WTC11 (cell line): ENCODE measurements at regions not wholly inside any gene's neighbourhood (a gene's known extent, or its start where the extent isn't known, plus 50 kb on each side); places are given as distances from the start of the nearest gene placed in this dataset.

Source experiments
- ATAC-seq: fragments of 200-7000 bp; cut with Tn5 transposase; 2 replicates; pipeline ENCODE4 v1.10.0; 2021; ENCODE audit warnings: mild to moderate bottlenecking, moderate library complexity
- CTCF ChIA-PET: fragments of 300-600 bp; sonication (Branson Sonifier 250); formaldehyde crosslinking; loops from one replicate; lab custom pipeline; 2021; ENCODE audit warnings: antibody characterized with exemption; lab: Charles Lee
- POLR2A ChIA-PET: fragments of 350-600 bp; sonication (Branson Sonifier 250); formaldehyde crosslinking; loops from one replicate; lab custom pipeline; 2021; ENCODE audit warnings: antibody characterized with exemption; lab: Charles Lee
- DNase-seq: peaks from one replicate; pipeline ENCODE4 v3.0.0; 2021; ENCODE audit warnings: low spot score
- H3K27ac Mint-ChIP-seq: 2 replicates; pipeline ENCODE4 v1.8.0; 2021; ENCODE audit warnings: mixed read lengths
- H3K27me3 Mint-ChIP-seq: 2 replicates; pipeline ENCODE4 v1.8.0; 2021; ENCODE audit warnings: low read depth, mild to moderate bottlenecking, moderate library complexity, mixed read lengths
- H3K36me3 Mint-ChIP-seq: 2 replicates; pipeline ENCODE4 v1.8.0; 2021; ENCODE audit warnings: mixed read lengths
- H3K4me1 Mint-ChIP-seq: 2 replicates; pipeline ENCODE4 v1.8.0; 2022; ENCODE audit warnings: mixed read lengths
- H3K4me3 Mint-ChIP-seq: 2 replicates; pipeline ENCODE4 v1.8.0; 2021; ENCODE audit warnings: mild to moderate bottlenecking, moderate library complexity, mixed read lengths
- H3K9me3 Mint-ChIP-seq: 2 replicates; pipeline ENCODE4 v1.8.0; 2021; ENCODE audit warnings: mixed read lengths
- CBFB ChIP-seq: sonication (generic); formaldehyde crosslinking; IDR thresholded peaks from 2 replicates; pipeline ENCODE4 v1.8.1; 2022; ENCODE audit warnings: mild to moderate bottlenecking, low read depth, missing genetic modification reagents
- ELF4 ChIP-seq: sonication (generic); formaldehyde crosslinking; IDR thresholded peaks from 2 replicates; pipeline ENCODE4 v1.8.1; 2022; ENCODE audit warnings: low read depth, mild to moderate bottlenecking, moderate library complexity, missing genetic modification reagents
- FOXP1 ChIP-seq: sonication (generic); formaldehyde crosslinking; IDR thresholded peaks from 2 replicates; pipeline ENCODE4 v1.8.0; 2022; ENCODE audit warnings: missing genetic modification reagents, mild to moderate bottlenecking, moderate library complexity, borderline replicate concordance
- GRHL2 ChIP-seq: fragments of 250-450 bp; sonication (Bioruptor Pico); IDR thresholded peaks from 2 replicates; pipeline ENCODE4 v1.8.0; 2022; ENCODE audit warnings: mild to moderate bottlenecking, moderate library complexity; ENCODE audit not compliant: insufficient replicate concordance, severe bottlenecking
- MXD4 ChIP-seq: fragments of 250-450 bp; sonication (Bioruptor Pico); IDR thresholded peaks from 2 replicates; pipeline ENCODE4 v1.8.0; 2021; ENCODE audit warnings: mild to moderate bottlenecking, moderate library complexity, borderline replicate concordance
- NFYB ChIP-seq: sonication (generic); formaldehyde crosslinking; conservative IDR thresholded peaks from 2 replicates; pipeline ENCODE4 v1.8.0; 2022; ENCODE audit warnings: low read depth, missing genetic modification reagents
- RORB ChIP-seq: fragments of 250-450 bp; sonication (Bioruptor Pico); IDR thresholded peaks from 2 replicates; pipeline ENCODE4 v1.9.0; 2021; ENCODE audit warnings: mild to moderate bottlenecking
- SMAD4 ChIP-seq: sonication (generic); formaldehyde crosslinking; IDR thresholded peaks from 2 replicates; pipeline ENCODE4 v1.8.0; 2022; ENCODE audit warnings: mild to moderate bottlenecking, missing genetic modification reagents
- SP1 ChIP-seq: sonication (generic); formaldehyde crosslinking; conservative IDR thresholded peaks from 2 replicates; pipeline ENCODE4 v1.8.1; 2022; ENCODE audit warnings: missing genetic modification reagents
- ZNF232 ChIP-seq: sonication (generic); formaldehyde crosslinking; IDR thresholded peaks from 2 replicates; pipeline ENCODE4 v1.8.0; 2022; ENCODE audit warnings: mild to moderate bottlenecking, missing genetic modification reagents
- ZNF263 ChIP-seq: sonication (generic); formaldehyde crosslinking; IDR thresholded peaks from 2 replicates; pipeline ENCODE4 v1.8.1; 2022; ENCODE audit warnings: low read depth, mild to moderate bottlenecking, moderate library complexity, missing genetic modification reagents
- TF ChIP-seq, protein P1 (sequence below): sonication (generic); formaldehyde crosslinking; IDR thresholded peaks from 2 replicates; pipeline ENCODE4 v1.8.0; 2023; ENCODE audit warnings: missing genetic modification reagents, mild to moderate bottlenecking, borderline replicate concordance
- TF ChIP-seq, protein P2 (sequence below): sonication (generic); formaldehyde crosslinking; IDR thresholded peaks from 2 replicates; pipeline ENCODE4 v1.8.0; 2022; ENCODE audit warnings: mild to moderate bottlenecking, missing genetic modification reagents
- TF ChIP-seq, protein P3 (sequence below): sonication (generic); formaldehyde crosslinking; IDR thresholded peaks from 2 replicates; pipeline ENCODE4 v1.8.1; 2023; ENCODE audit warnings: mild to moderate bottlenecking, moderate library complexity, missing genetic modification reagents
- TF ChIP-seq, protein P4 (sequence below): fragments of 200-600 bp; IDR thresholded peaks from 2 replicates; pipeline ENCODE4 v1.8.0; 2022; ENCODE audit warnings: antibody characterized with exemption
- TF ChIP-seq, protein P5 (sequence below): sonication (generic); formaldehyde crosslinking; IDR thresholded peaks from 2 replicates; pipeline ENCODE4 v1.8.1; 2023; ENCODE audit warnings: mild to moderate bottlenecking, missing genetic modification reagents, moderate library complexity
- TF ChIP-seq, protein P6 (sequence below): fragments of 250-450 bp; sonication (Bioruptor Pico); conservative IDR thresholded peaks from 2 replicates; pipeline ENCODE4 v1.9.0; 2021; ENCODE audit warnings: mild to moderate bottlenecking
- TF ChIP-seq, protein P7 (sequence below): sonication (generic); formaldehyde crosslinking; IDR thresholded peaks from 2 replicates; pipeline ENCODE4 v1.8.0; 2022; ENCODE audit warnings: missing genetic modification reagents

DNA sequence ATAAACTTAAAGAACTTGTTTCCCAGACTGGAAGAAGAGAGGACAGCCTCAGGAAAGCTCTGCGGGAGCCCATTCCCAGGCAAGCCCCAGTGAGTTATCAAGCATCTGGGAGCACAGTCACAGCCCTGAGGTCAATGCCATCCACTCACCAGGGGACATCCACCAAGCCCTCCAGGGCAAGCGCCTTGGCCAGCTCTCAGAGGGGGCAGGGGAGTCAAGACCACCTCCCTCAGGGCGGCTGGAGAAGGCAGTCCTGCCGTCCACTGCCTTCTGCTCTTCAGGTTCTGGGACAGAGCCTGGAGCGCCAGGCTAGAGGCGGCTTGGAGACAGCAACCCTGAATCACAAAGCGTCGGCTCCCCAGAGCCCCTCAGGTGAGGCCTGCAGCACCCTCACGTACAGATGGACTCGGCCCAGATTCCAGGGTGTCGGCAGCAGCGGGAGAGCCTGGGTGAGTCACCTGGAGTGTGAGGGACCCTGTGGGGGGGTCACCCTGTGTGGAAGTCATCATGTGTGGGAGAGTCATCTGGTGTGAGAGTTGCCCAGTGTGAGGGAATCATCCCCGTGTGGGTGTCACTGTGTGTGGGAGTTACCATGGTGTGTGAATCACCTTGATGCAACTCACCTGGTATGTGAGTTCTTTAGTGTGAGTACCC lies 100.9 kb upstream of the TEX51 start:
- H3K4me3 Mint-ChIP-seq: no peak overlapping the region
- no peak for DNase-seq
- TF ChIP-seq FOXP1 (CRISPR knock-in tag) (no peak), ZNF232 (CRISPR knock-in tag) (no peak), SMAD4 (CRISPR knock-in tag) (no peak), CBFB (CRISPR knock-in tag) (no peak), RORB (CRISPR knock-in tag) (no peak), SP1 (CRISPR knock-in tag) (no peak), GRHL2 (CRISPR knock-in tag) (no peak), ELF4 (CRISPR knock-in tag) (no peak), ZNF263 (CRISPR knock-in tag) (no peak), MXD4 (CRISPR knock-in tag) (no peak), NFYB (no peak)
- TF ChIP-seq, protein P1, sequence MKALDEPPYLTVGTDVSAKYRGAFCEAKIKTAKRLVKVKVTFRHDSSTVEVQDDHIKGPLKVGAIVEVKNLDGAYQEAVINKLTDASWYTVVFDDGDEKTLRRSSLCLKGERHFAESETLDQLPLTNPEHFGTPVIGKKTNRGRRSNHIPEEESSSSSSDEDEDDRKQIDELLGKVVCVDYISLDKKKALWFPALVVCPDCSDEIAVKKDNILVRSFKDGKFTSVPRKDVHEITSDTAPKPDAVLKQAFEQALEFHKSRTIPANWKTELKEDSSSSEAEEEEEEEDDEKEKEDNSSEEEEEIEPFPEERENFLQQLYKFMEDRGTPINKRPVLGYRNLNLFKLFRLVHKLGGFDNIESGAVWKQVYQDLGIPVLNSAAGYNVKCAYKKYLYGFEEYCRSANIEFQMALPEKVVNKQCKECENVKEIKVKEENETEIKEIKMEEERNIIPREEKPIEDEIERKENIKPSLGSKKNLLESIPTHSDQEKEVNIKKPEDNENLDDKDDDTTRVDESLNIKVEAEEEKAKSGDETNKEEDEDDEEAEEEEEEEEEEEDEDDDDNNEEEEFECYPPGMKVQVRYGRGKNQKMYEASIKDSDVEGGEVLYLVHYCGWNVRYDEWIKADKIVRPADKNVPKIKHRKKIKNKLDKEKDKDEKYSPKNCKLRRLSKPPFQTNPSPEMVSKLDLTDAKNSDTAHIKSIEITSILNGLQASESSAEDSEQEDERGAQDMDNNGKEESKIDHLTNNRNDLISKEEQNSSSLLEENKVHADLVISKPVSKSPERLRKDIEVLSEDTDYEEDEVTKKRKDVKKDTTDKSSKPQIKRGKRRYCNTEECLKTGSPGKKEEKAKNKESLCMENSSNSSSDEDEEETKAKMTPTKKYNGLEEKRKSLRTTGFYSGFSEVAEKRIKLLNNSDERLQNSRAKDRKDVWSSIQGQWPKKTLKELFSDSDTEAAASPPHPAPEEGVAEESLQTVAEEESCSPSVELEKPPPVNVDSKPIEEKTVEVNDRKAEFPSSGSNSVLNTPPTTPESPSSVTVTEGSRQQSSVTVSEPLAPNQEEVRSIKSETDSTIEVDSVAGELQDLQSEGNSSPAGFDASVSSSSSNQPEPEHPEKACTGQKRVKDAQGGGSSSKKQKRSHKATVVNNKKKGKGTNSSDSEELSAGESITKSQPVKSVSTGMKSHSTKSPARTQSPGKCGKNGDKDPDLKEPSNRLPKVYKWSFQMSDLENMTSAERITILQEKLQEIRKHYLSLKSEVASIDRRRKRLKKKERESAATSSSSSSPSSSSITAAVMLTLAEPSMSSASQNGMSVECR (CRISPR knock-in tag): no peak
- TF ChIP-seq, protein P2, sequence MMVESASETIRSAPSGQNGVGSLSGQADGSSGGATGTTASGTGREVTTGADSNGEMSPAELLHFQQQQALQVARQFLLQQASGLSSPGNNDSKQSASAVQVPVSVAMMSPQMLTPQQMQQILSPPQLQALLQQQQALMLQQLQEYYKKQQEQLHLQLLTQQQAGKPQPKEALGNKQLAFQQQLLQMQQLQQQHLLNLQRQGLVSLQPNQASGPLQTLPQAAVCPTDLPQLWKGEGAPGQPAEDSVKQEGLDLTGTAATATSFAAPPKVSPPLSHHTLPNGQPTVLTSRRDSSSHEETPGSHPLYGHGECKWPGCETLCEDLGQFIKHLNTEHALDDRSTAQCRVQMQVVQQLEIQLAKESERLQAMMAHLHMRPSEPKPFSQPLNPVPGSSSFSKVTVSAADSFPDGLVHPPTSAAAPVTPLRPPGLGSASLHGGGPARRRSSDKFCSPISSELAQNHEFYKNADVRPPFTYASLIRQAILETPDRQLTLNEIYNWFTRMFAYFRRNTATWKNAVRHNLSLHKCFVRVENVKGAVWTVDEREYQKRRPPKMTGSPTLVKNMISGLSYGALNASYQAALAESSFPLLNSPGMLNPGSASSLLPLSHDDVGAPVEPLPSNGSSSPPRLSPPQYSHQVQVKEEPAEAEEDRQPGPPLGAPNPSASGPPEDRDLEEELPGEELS: no peak
- TF ChIP-seq, protein P3, sequence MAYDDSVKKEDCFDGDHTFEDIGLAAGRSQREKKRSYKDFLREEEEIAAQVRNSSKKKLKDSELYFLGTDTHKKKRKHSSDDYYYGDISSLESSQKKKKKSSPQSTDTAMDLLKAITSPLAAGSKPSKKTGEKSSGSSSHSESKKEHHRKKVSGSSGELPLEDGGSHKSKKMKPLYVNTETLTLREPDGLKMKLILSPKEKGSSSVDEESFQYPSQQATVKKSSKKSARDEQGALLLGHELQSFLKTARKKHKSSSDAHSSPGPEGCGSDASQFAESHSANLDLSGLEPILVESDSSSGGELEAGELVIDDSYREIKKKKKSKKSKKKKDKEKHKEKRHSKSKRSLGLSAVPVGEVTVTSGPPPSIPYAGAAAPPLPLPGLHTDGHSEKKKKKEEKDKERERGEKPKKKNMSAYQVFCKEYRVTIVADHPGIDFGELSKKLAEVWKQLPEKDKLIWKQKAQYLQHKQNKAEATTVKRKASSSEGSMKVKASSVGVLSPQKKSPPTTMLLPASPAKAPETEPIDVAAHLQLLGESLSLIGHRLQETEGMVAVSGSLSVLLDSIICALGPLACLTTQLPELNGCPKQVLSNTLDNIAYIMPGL (CRISPR knock-in tag): no peak
- TF ChIP-seq, protein P4, sequence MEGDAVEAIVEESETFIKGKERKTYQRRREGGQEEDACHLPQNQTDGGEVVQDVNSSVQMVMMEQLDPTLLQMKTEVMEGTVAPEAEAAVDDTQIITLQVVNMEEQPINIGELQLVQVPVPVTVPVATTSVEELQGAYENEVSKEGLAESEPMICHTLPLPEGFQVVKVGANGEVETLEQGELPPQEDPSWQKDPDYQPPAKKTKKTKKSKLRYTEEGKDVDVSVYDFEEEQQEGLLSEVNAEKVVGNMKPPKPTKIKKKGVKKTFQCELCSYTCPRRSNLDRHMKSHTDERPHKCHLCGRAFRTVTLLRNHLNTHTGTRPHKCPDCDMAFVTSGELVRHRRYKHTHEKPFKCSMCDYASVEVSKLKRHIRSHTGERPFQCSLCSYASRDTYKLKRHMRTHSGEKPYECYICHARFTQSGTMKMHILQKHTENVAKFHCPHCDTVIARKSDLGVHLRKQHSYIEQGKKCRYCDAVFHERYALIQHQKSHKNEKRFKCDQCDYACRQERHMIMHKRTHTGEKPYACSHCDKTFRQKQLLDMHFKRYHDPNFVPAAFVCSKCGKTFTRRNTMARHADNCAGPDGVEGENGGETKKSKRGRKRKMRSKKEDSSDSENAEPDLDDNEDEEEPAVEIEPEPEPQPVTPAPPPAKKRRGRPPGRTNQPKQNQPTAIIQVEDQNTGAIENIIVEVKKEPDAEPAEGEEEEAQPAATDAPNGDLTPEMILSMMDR: no peak
- TF ChIP-seq, protein P5, sequence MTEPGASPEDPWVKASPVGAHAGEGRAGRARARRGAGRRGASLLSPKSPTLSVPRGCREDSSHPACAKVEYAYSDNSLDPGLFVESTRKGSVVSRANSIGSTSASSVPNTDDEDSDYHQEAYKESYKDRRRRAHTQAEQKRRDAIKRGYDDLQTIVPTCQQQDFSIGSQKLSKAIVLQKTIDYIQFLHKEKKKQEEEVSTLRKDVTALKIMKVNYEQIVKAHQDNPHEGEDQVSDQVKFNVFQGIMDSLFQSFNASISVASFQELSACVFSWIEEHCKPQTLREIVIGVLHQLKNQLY (CRISPR knock-in tag): no peak
- TF ChIP-seq, protein P6, sequence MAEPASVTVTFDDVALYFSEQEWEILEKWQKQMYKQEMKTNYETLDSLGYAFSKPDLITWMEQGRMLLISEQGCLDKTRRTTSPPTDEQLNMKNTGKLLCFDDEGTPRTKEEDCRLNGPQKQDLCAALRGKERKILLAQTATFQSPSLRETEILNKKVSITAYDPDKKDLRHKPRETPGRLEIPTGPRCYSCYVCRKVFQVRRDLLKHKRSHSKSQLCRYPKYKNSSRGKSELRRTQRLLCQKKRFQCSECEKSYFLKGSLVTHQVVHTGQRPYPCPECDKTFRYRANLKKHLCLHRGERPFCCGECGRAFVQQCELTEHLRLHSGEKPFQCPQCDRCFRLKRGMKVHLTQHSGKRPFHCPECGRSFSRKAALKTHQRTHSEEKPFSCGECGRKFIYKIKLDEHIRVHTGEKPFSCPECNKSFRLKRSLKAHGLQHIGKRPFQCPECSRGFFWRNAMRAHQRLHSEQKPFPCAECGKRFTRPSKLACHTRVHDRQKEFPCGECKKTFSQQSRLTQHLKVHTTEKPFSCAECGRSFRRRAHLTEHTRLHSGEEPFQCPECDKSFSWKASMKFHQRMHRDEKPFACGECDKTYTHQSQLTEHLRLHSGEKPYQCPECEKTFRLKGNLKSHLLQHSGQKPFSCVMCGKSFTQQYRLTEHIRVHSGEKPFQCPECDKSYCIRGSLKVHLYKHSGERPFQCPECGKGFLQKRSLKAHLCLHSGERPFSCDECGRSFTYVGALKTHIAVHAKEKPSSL: no peak
- TF ChIP-seq, protein P7, sequence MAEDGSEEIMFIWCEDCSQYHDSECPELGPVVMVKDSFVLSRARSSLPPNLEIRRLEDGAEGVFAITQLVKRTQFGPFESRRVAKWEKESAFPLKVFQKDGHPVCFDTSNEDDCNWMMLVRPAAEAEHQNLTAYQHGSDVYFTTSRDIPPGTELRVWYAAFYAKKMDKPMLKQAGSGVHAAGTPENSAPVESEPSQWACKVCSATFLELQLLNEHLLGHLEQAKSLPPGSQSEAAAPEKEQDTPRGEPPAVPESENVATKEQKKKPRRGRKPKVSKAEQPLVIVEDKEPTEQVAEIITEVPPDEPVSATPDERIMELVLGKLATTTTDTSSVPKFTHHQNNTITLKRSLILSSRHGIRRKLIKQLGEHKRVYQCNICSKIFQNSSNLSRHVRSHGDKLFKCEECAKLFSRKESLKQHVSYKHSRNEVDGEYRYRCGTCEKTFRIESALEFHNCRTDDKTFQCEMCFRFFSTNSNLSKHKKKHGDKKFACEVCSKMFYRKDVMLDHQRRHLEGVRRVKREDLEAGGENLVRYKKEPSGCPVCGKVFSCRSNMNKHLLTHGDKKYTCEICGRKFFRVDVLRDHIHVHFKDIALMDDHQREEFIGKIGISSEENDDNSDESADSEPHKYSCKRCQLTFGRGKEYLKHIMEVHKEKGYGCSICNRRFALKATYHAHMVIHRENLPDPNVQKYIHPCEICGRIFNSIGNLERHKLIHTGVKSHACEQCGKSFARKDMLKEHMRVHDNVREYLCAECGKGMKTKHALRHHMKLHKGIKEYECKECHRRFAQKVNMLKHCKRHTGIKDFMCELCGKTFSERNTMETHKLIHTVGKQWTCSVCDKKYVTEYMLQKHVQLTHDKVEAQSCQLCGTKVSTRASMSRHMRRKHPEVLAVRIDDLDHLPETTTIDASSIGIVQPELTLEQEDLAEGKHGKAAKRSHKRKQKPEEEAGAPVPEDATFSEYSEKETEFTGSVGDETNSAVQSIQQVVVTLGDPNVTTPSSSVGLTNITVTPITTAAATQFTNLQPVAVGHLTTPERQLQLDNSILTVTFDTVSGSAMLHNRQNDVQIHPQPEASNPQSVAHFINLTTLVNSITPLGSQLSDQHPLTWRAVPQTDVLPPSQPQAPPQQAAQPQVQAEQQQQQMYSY (CRISPR knock-in tag): no peak
- TF ChIP-seq, all 79 proteins: peak for 0
- H3K9me3 Mint-ChIP-seq: no peaks in the 10 kb centered on the region
- no peaks in the 10 kb centered on the region; the same call in 1 of the 2 replicates for H3K27me3 Mint-ChIP-seq
- ChIA-PET POLR2A (no interaction called here), CTCF (no interaction called here)
- H3K27ac Mint-ChIP-seq: no peak overlapping the region
- H3K36me3 Mint-ChIP-seq: no peaks in the 10 kb centered on the region
- peaks cover 20% of the 10 kb centered on the region for H3K4me1 Mint-ChIP-seq
- no peak for ATAC-seq
